GM12878 (cell line): ENCODE measurements at regions not wholly inside any gene's neighbourhood (a gene's known extent, or its start where the extent isn't known, plus 50 kb on each side); places are given as distances from the start of the nearest gene placed in this dataset.

ENCODE experiments used
- ATF3 ChIP-seq: IDR thresholded peaks from 2 replicates; pipeline ENCODE4 v1.6.1; 2011; ENCODE audit warnings: low read depth, mild to moderate bottlenecking, low read length, moderate library complexity, borderline replicate concordance; ENCODE audit errors: extremely low read depth
- CREB1 ChIP-seq: IDR thresholded peaks from 2 replicates; pipeline ENCODE4 v1.6.1; 2012; ENCODE audit warnings: low read depth, mild to moderate bottlenecking, inconsistent platforms
- EGR1 ChIP-seq, 2 experiments: IDR thresholded peaks; 1 replicate in 1 of 2; 2 replicates in 1 of 2; pipeline ENCODE4 v1.6.1; 2011 to 2012; ENCODE audit warnings: low read depth in 2 of 2, low read length in 2 of 2, borderline replicate concordance in 1 of 2, mild to moderate bottlenecking in 1 of 2, moderate library complexity in 1 of 2
- NFYA ChIP-seq: IDR thresholded peaks from 2 replicates; pipeline ENCODE4 v1.6.1; 2011; ENCODE audit warnings: low read depth, mild to moderate bottlenecking, low read length, improper control_type of control experiment, borderline replicate concordance
- POLR2A ChIP-seq: IDR thresholded peaks from 2 replicates; pipeline ENCODE4 v1.6.1; 2011; ENCODE audit warnings: low read depth, mild to moderate bottlenecking, low read length
- POLR2AphosphoS2 ChIP-seq: IDR thresholded peaks from 2 replicates; pipeline ENCODE4 v1.6.1; 2011; ENCODE audit warnings: low read depth, mild to moderate bottlenecking, low read length, improper control_type of control experiment, moderate library complexity
- POLR2AphosphoS5 ChIP-seq: IDR thresholded peaks from 2 replicates; pipeline ENCODE4 v1.6.1; 2011; ENCODE audit warnings: mild to moderate bottlenecking, low read length, inconsistent platforms
- RAD21 ChIP-seq: IDR thresholded peaks from 2 replicates; pipeline ENCODE4 v1.6.1; 2011; ENCODE audit warnings: mild to moderate bottlenecking, low read depth, low read length, moderate library complexity; ENCODE audit not compliant: insufficient read depth
- REST ChIP-seq: IDR thresholded peaks from 2 replicates; pipeline ENCODE4 v1.6.1; 2012; ENCODE audit warnings: mild to moderate bottlenecking, low read depth, low read length
- SMC3 ChIP-seq: IDR thresholded peaks from 2 replicates; pipeline ENCODE4 v1.6.1; 2011; ENCODE audit warnings: low read length, improper control_type of control experiment, borderline replicate concordance
- SUZ12 ChIP-seq: fragments of 200-600 bp; sonication (generic); IDR thresholded peaks from one replicate; pipeline ENCODE4 v1.6.1; 2018; ENCODE audit warnings: antibody characterized with exemption, mild to moderate bottlenecking; ENCODE audit not compliant: unreplicated experiment
- ZNF24 ChIP-seq: fragments of 450-650 bp; IDR thresholded peaks from 2 replicates; pipeline ENCODE4 v1.6.1; 2017; ENCODE audit warnings: antibody characterized with exemption, mild to moderate bottlenecking

GRCh38 chr3:67737140-67737539, 82.7 kb upstream of the SUCLG2 start:
- TF ChIP-seq POLR2AphosphoS2: no peak
- no peak for TF ChIP-seq RAD21
- TF ChIP-seq POLR2A: no peak
- TF ChIP-seq ATF3: no peak
- TF ChIP-seq REST: no peak
- no peak for TF ChIP-seq SMC3
- TF ChIP-seq SUZ12: no peak
- TF ChIP-seq CREB1: no peak
- no peak for TF ChIP-seq ZNF24
- no peak for TF ChIP-seq NFYA
- no peak for TF ChIP-seq POLR2AphosphoS5
- no peak for TF ChIP-seq EGR1 (IDR thresholded peaks at IDR 0.05; ENCODE audit: borderline replicate concordance in 1 of 2, low read depth in 2 of 2, low read length in 2 of 2)
